Hepatic stellate cell (primary cell): ENCODE measurements at regions not wholly inside any gene's neighbourhood (a gene's known extent, or its start where the extent isn't known, plus 50 kb on each side); places are given as distances from the start of the nearest gene placed in this dataset.

Source experiments
- DNase-seq: peaks from one replicate; pipeline ENCODE4 v3.0.0; 2011; ENCODE audit warnings: low spot score

GRCh38 chr10:113364227-113364626 is 188.6 kb upstream of the HABP2 start:
- DNase-seq = no peak

- DNase-seq = no peak
Measured at GRCh38 chr10:113368666-113369364, 184.0 kb upstream of the HABP2 start.

- no peak for DNase-seq
Measured at GRCh38 chr10:113369365-113369694, 183.5 kb upstream of the HABP2 start.

- no peak for DNase-seq
Measured at GRCh38 chr10:113376428-113376827, 176.4 kb upstream of the HABP2 start.

- DNase-seq = no peak
Measured at GRCh38 chr10:113379091-113379490, 173.8 kb upstream of the HABP2 start.

- no peak for DNase-seq
Measured at GRCh38 chr10:113381416-113381815, 171.4 kb upstream of the HABP2 start.

GRCh38 chr10:113381981-113382509 is 170.8 kb upstream of the HABP2 start:
- peak; percentile 59 for DNase-seq

GRCh38 chr10:113382691-113383090 is 170.2 kb upstream of the HABP2 start:
- DNase-seq = no peak

- no peak for DNase-seq
Measured at GRCh38 chr10:113384181-113384580, 168.7 kb upstream of the HABP2 start.

GRCh38 chr10:113385021-113385999 is 167.5 kb upstream of the HABP2 start:
- DNase-seq = peak; percentile 72

- DNase-seq = peak; percentile 36
Measured at GRCh38 chr10:113386005-113386404, 166.8 kb upstream of the HABP2 start.

- no peak for DNase-seq
Measured at GRCh38 chr10:113389969-113390368, 162.9 kb upstream of the HABP2 start.

GRCh38 chr10:113390896-113391295 is 162.0 kb upstream of the HABP2 start:
- DNase-seq = no peak

- no peak for DNase-seq
Measured at GRCh38 chr10:113397047-113397446, 155.8 kb upstream of the HABP2 start.

GRCh38 chr10:113399065-113399464 is 153.8 kb upstream of the HABP2 start:
- no peak for DNase-seq

GRCh38 chr10:113402602-113403001 is 150.3 kb upstream of the HABP2 start:
- no peak for DNase-seq

- DNase-seq = no peak
Measured at GRCh38 chr10:113407218-113407617, 145.6 kb upstream of the HABP2 start.

- DNase-seq = no peak
Measured at GRCh38 chr10:113409175-113409574, 143.7 kb upstream of the HABP2 start.

GRCh38 chr10:113410618-113411017 is 142.2 kb upstream of the HABP2 start:
- no peak for DNase-seq

- no peak for DNase-seq
Measured at GRCh38 chr10:113411456-113411855, 141.4 kb upstream of the HABP2 start.

- DNase-seq = no peak
Measured at GRCh38 chr10:113412161-113412560, 140.7 kb upstream of the HABP2 start.

GRCh38 chr10:113414543-113414942 is 138.3 kb upstream of the HABP2 start:
- no peak for DNase-seq

GRCh38 chr10:113415246-113415645 is 137.6 kb upstream of the HABP2 start:
- no peak for DNase-seq
